Mucosa of gallbladder (tissue), 1 donor: ENCODE measurements at regions not wholly inside any gene's neighbourhood (a gene's known extent, or its start where the extent isn't known, plus 50 kb on each side); places are given as distances from the start of the nearest gene placed in this dataset.

Experiments
- DNase-seq: peaks from one replicate; pipeline ENCODE4 v3.0.0-alpha.2; 2020; ENCODE audit warnings: low spot score
- donor health status: DM: no; HTN: no; CAD: no.

GRCh38 chr5:8984386-8984785 is 561.5 kb downstream of the SEMA5A start:
- DNase-seq, result no peak
